ENCODE measurements at regions not wholly inside any gene's neighbourhood (a gene's known extent, or its start where the extent isn't known, plus 50 kb on each side); places are given as distances from the start of the nearest gene placed in this dataset.
"Not testable (repeated sequence)": the region's sequence is repeated elsewhere in the genome, so short reads cannot be mapped to it uniquely, and the experiment has no call there.

GRCh38 chr2:87648815-87649214, 99.1 kb upstream of the PLGLB2 start:
- not testable (repeated sequence) for H3K4me3 ChIP-seq (ENCODE audit: insufficient read depth in 1 of 2, low read depth in 1 of 2, low read length in 2 of 2); H3K18ac ChIP-seq (ENCODE audit: low read depth in 1 of 2, low read length in 2 of 2); H2BK12ac ChIP-seq (ENCODE audit: low read length in 2 of 2); H2BK15ac ChIP-seq (ENCODE audit: low read depth, poor library complexity, severe bottlenecking); H4K91ac ChIP-seq (ENCODE audit: low read length); H3K14ac ChIP-seq (ENCODE audit: low read length in 2 of 2); H3K23ac ChIP-seq (ENCODE audit: low read length in 2 of 2); DNase-seq; H4K8ac ChIP-seq (ENCODE audit: low read length); H3K4me1 ChIP-seq (ENCODE audit: control insufficient read depth, insufficient read depth, low read depth, low read length); H2AFZ ChIP-seq (ENCODE audit: low read depth, low read length); H3K9ac ChIP-seq (ENCODE audit: low read length); H3K9me3 ChIP-seq (ENCODE audit: control insufficient read depth, low read length); H3K79me1 ChIP-seq (replicated peaks; ENCODE audit: low read length, poor library complexity, severe bottlenecking); H3K27me3 ChIP-seq (ENCODE audit: control insufficient read depth in 1 of 2, insufficient read depth in 1 of 2, low read length in 2 of 2); H3K4me2 ChIP-seq (ENCODE audit: low read length, poor library complexity, severe bottlenecking); H3K27ac ChIP-seq (ENCODE audit: low read length, poor library complexity, severe bottlenecking); H2AK5ac ChIP-seq (ENCODE audit: low read length, severe bottlenecking); H2BK5ac ChIP-seq (ENCODE audit: low read depth, low read length, poor library complexity, severe bottlenecking); H3K4ac ChIP-seq (ENCODE audit: low read depth in 1 of 2, low read length in 2 of 2); H3K36me3 ChIP-seq (ENCODE audit: control insufficient read depth in 1 of 2, insufficient read depth in 2 of 2, low read depth in 1 of 2, low read length in 2 of 2); H2BK120ac ChIP-seq (ENCODE audit: low read depth, low read length)
- no CpG with 5 or more reads among the region's 3 CpGs for WGBS

- not testable (repeated sequence) for H4K8ac ChIP-seq (ENCODE audit: low read length); DNase-seq; H3K4me1 ChIP-seq (ENCODE audit: control insufficient read depth, insufficient read depth, low read depth, low read length); H3K36me3 ChIP-seq (ENCODE audit: control insufficient read depth in 1 of 2, insufficient read depth in 2 of 2, low read depth in 1 of 2, low read length in 2 of 2); H2BK120ac ChIP-seq (ENCODE audit: low read depth, low read length); H2BK15ac ChIP-seq (ENCODE audit: low read depth, poor library complexity, severe bottlenecking); H3K4me3 ChIP-seq (ENCODE audit: insufficient read depth in 1 of 2, low read depth in 1 of 2, low read length in 2 of 2); H3K9me3 ChIP-seq (ENCODE audit: control insufficient read depth, low read length); H3K18ac ChIP-seq (ENCODE audit: low read depth in 1 of 2, low read length in 2 of 2); H3K27me3 ChIP-seq (ENCODE audit: control insufficient read depth in 1 of 2, insufficient read depth in 1 of 2, low read length in 2 of 2); H3K9ac ChIP-seq (ENCODE audit: low read length); H4K91ac ChIP-seq (ENCODE audit: low read length); H3K4me2 ChIP-seq (ENCODE audit: low read length, poor library complexity, severe bottlenecking); H3K4ac ChIP-seq (ENCODE audit: low read depth in 1 of 2, low read length in 2 of 2); H2BK5ac ChIP-seq (ENCODE audit: low read depth, low read length, poor library complexity, severe bottlenecking); H2AK5ac ChIP-seq (ENCODE audit: low read length, severe bottlenecking); H3K79me1 ChIP-seq (replicated peaks; ENCODE audit: low read length, poor library complexity, severe bottlenecking); H3K27ac ChIP-seq (ENCODE audit: low read length, poor library complexity, severe bottlenecking); H3K23ac ChIP-seq (ENCODE audit: low read length in 2 of 2); H3K14ac ChIP-seq (ENCODE audit: low read length in 2 of 2); H2AFZ ChIP-seq (ENCODE audit: low read depth, low read length); H2BK12ac ChIP-seq (ENCODE audit: low read length in 2 of 2)
- 100% methylated on average over 2 of the region's 3 CpGs for WGBS
Observed at GRCh38 chr2:87649871-87650270, 98.0 kb upstream of the PLGLB2 start.

DNA sequence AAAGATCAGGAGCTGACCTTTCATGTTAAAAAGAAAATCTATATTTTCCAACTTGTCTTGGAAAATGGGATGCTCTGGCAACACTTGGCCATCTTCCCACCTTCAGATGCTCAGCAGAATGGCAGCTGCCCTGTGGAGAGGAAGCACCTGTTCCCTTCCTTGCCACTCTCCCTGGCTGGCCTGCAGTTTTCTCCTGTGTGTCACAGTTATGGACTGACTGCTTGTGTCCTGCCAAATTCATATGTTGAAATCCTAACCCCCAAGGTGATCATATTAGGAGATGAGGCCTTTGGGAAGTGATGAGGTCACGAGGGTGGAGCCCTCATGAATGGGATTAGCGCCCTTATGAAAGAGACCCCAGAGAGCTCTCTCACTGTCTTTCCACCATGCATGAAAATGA, 97.0 kb upstream of the PLGLB2 start:
- H2AK5ac ChIP-seq (ENCODE audit: low read length, severe bottlenecking), result not testable (repeated sequence)
- no CpG with 5 or more reads among the region's 2 CpGs for WGBS

DNA sequence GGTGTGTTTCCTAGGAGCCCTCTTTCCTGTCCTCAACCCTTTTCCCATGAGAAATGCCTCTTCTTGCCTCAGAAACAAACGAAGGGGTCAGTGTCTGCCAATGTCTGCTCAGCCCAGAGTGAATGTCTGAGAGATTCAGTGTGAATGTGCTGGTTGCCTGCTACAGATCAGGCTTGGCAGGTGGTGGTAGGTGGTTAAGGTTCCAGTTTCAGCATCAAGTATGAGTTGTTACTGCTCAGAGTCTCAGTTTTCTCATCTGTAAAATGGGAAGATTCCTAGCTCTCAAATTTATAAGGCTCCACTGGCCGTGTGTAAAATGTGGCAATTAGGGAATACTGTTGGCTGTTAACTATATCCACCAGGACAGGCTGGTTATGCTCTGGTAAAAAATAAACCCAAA, 96.3 kb upstream of the PLGLB2 start:
- not testable (repeated sequence) for DNase-seq; H3K27me3 ChIP-seq (ENCODE audit: control insufficient read depth in 1 of 2, insufficient read depth in 1 of 2, low read length in 2 of 2); H3K79me1 ChIP-seq (replicated peaks; ENCODE audit: low read length, poor library complexity, severe bottlenecking); H3K4me2 ChIP-seq (ENCODE audit: low read length, poor library complexity, severe bottlenecking); H4K91ac ChIP-seq (ENCODE audit: low read length); H3K4me3 ChIP-seq (ENCODE audit: insufficient read depth in 1 of 2, low read depth in 1 of 2, low read length in 2 of 2); H3K36me3 ChIP-seq (ENCODE audit: control insufficient read depth in 1 of 2, insufficient read depth in 2 of 2, low read depth in 1 of 2, low read length in 2 of 2); H2BK15ac ChIP-seq (ENCODE audit: low read depth, poor library complexity, severe bottlenecking); H3K23ac ChIP-seq (ENCODE audit: low read length in 2 of 2); H2BK12ac ChIP-seq (ENCODE audit: low read length in 2 of 2); H4K8ac ChIP-seq (ENCODE audit: low read length); H3K27ac ChIP-seq (ENCODE audit: low read length, poor library complexity, severe bottlenecking); H2BK120ac ChIP-seq (ENCODE audit: low read depth, low read length); H3K14ac ChIP-seq (ENCODE audit: low read length in 2 of 2); H2AFZ ChIP-seq (ENCODE audit: low read depth, low read length); H3K4me1 ChIP-seq (ENCODE audit: control insufficient read depth, insufficient read depth, low read depth, low read length); H2AK5ac ChIP-seq (ENCODE audit: low read length, severe bottlenecking); H3K9ac ChIP-seq (ENCODE audit: low read length); H2BK5ac ChIP-seq (ENCODE audit: low read depth, low read length, poor library complexity, severe bottlenecking); H3K9me3 ChIP-seq (ENCODE audit: control insufficient read depth, low read length); H3K4ac ChIP-seq (ENCODE audit: low read depth in 1 of 2, low read length in 2 of 2); H3K18ac ChIP-seq (ENCODE audit: low read depth in 1 of 2, low read length in 2 of 2)
- WGBS, result 86% methylated on average over 1 of the region's 2 CpGs

More for the DNA sequence above, 97.0 kb upstream of the PLGLB2 start:
- not testable (repeated sequence) for H3K79me1 ChIP-seq (replicated peaks; ENCODE audit: low read length, poor library complexity, severe bottlenecking); H3K4ac ChIP-seq (ENCODE audit: low read depth in 1 of 2, low read length in 2 of 2); H2AFZ ChIP-seq (ENCODE audit: low read depth, low read length); H3K14ac ChIP-seq (ENCODE audit: low read length in 2 of 2); H3K9ac ChIP-seq (ENCODE audit: low read length); H2BK15ac ChIP-seq (ENCODE audit: low read depth, poor library complexity, severe bottlenecking); H4K8ac ChIP-seq (ENCODE audit: low read length); DNase-seq; H3K4me2 ChIP-seq (ENCODE audit: low read length, poor library complexity, severe bottlenecking); H3K4me1 ChIP-seq (ENCODE audit: control insufficient read depth, insufficient read depth, low read depth, low read length); H3K9me3 ChIP-seq (ENCODE audit: control insufficient read depth, low read length); H3K23ac ChIP-seq (ENCODE audit: low read length in 2 of 2); H3K36me3 ChIP-seq (ENCODE audit: control insufficient read depth in 1 of 2, insufficient read depth in 2 of 2, low read depth in 1 of 2, low read length in 2 of 2); H2BK5ac ChIP-seq (ENCODE audit: low read depth, low read length, poor library complexity, severe bottlenecking); H3K18ac ChIP-seq (ENCODE audit: low read depth in 1 of 2, low read length in 2 of 2); H3K27me3 ChIP-seq (ENCODE audit: control insufficient read depth in 1 of 2, insufficient read depth in 1 of 2, low read length in 2 of 2); H3K4me3 ChIP-seq (ENCODE audit: insufficient read depth in 1 of 2, low read depth in 1 of 2, low read length in 2 of 2); H2BK120ac ChIP-seq (ENCODE audit: low read depth, low read length); H2BK12ac ChIP-seq (ENCODE audit: low read length in 2 of 2); H4K91ac ChIP-seq (ENCODE audit: low read length); H3K27ac ChIP-seq (ENCODE audit: low read length, poor library complexity, severe bottlenecking)

Data from mesenchymal stem cell (in vitro differentiated cells and primary cell).